IMR-90 (cell line): ENCODE measurements at regions not wholly inside any gene's neighbourhood (a gene's known extent, or its start where the extent isn't known, plus 50 kb on each side); places are given as distances from the start of the nearest gene placed in this dataset.

Source experiments
- ATAC-seq: fragments of 200-7000 bp; cut with Tn5 transposase; 2 replicates; pipeline ENCODE4 v1.9.1; 2020; ENCODE audit warnings: low read depth, mild to moderate bottlenecking, moderate library complexity
- BruUV-seq: library from RNA; stranded (reverse); fragments of 400-500 nt; replicated peaks from 2 replicates; lab custom pipeline; 2021; lab: Mats Ljungman, UMichigan
- CTCF ChIA-PET: fragments of 300-600 bp; formaldehyde crosslinking; extraction: SDS; loops from one replicate; lab custom pipeline; 2021; ENCODE audit warnings: antibody characterized with exemption; lab: Yijun Ruan, JAX
- POLR2A ChIA-PET: fragments of 300-600 bp; sonication (Branson Sonifier 250); formaldehyde crosslinking; loops from one replicate; lab custom pipeline; 2022; ENCODE audit warnings: antibody characterized with exemption; ENCODE audit not compliant: unreplicated experiment; lab: Charles Lee
- DNase-seq: peaks from one replicate; pipeline ENCODE4 v3.0.0; 2013
- H2AFZ ChIP-seq: replicated peaks from 2 replicates; pipeline ENCODE3; 2013; ENCODE audit warnings: low read length, mild to moderate bottlenecking; ENCODE audit not compliant: poor library complexity
- H2AK5ac ChIP-seq: 2 replicates; pipeline ENCODE4 v1.6.1; 2013; ENCODE audit warnings: low read depth, low read length, inconsistent platforms
- H2AK9ac ChIP-seq: replicated peaks from 2 replicates; pipeline ENCODE3; 2013; ENCODE audit warnings: mild to moderate bottlenecking, low read depth, low read length, moderate library complexity; ENCODE audit not compliant: poor library complexity
- H2BK120ac ChIP-seq: 2 replicates; pipeline ENCODE4 v1.6.1; 2013; ENCODE audit warnings: low read depth, low read length, inconsistent platforms
- H2BK15ac ChIP-seq: 3 replicates; pipeline ENCODE4 v1.6.1; 2013; ENCODE audit warnings: low read depth, low read length, inconsistent platforms
- H2BK20ac ChIP-seq: 2 replicates; pipeline ENCODE4 v1.6.1; 2013; ENCODE audit warnings: low read depth, mild to moderate bottlenecking, inconsistent platforms, low read length, moderate library complexity
- H2BK5ac ChIP-seq: 2 replicates; pipeline ENCODE4 v1.6.1; 2013; ENCODE audit warnings: mild to moderate bottlenecking, low read depth, low read length, inconsistent platforms; ENCODE audit not compliant: poor library complexity, severe bottlenecking
- H3K14ac ChIP-seq: replicated peaks from 2 replicates; pipeline ENCODE4 v1.6.1; 2013; ENCODE audit warnings: low read depth, low read length, inconsistent platforms
- H3K18ac ChIP-seq: 2 replicates; pipeline ENCODE4 v1.6.1; 2013; ENCODE audit warnings: low read depth, low read length, control low read depth
- H3K23ac ChIP-seq: 2 replicates; pipeline ENCODE4 v1.6.1; 2013; ENCODE audit warnings: low read depth, low read length, inconsistent platforms
- H3K27ac ChIP-seq: 2 replicates; pipeline ENCODE4 v1.5.1; 2013; ENCODE audit warnings: mild to moderate bottlenecking, control low read depth, low read length; ENCODE audit not compliant: insufficient read depth
- H3K27me3 ChIP-seq: 2 replicates; pipeline ENCODE4 v1.6.1; 2013; ENCODE audit warnings: low read length; ENCODE audit not compliant: control insufficient read depth, insufficient read depth
- H3K36me3 ChIP-seq: 2 replicates; pipeline ENCODE4 v1.6.1; 2013; ENCODE audit warnings: low read length, mixed read lengths; ENCODE audit not compliant: control insufficient read depth, insufficient read depth
- H3K4ac ChIP-seq: 2 replicates; pipeline ENCODE4 v1.6.1; 2013; ENCODE audit warnings: low read depth, low read length, inconsistent platforms
- H3K4me1 ChIP-seq: 2 replicates; pipeline ENCODE4 v1.6.1; 2013; ENCODE audit warnings: low read length, mixed read lengths; ENCODE audit not compliant: control insufficient read depth, insufficient read depth
- H3K4me2 ChIP-seq: 2 replicates; pipeline ENCODE4 v1.6.1; 2013; ENCODE audit warnings: low read depth, mild to moderate bottlenecking, control low read depth, low read length, moderate library complexity
- H3K4me3 ChIP-seq: 2 replicates; pipeline ENCODE4 v1.5.1; 2013; ENCODE audit warnings: low read depth, mild to moderate bottlenecking, control low read depth, low read length, moderate library complexity; ENCODE audit not compliant: insufficient read depth
- H3K56ac ChIP-seq: 2 replicates; pipeline ENCODE4 v1.6.1; 2013; ENCODE audit warnings: low read length, inconsistent platforms; ENCODE audit not compliant: insufficient read depth; ENCODE audit errors: extremely low read depth
- H3K79me1 ChIP-seq, 2 experiments: 2 replicates each; pipeline ENCODE4 v1.6.1; 2013; ENCODE audit warnings: low read length in 2 of 2, inconsistent platforms in 1 of 2, low read depth in 1 of 2
- H3K9ac ChIP-seq: 2 replicates; pipeline ENCODE4 v1.6.1; 2013; ENCODE audit warnings: low read depth, low read length, control low read depth
- H3K9me1 ChIP-seq: 2 replicates; pipeline ENCODE4 v1.6.1; 2013; ENCODE audit warnings: low read length, inconsistent platforms; ENCODE audit not compliant: insufficient read depth
- H3K9me3 ChIP-seq: 2 replicates; pipeline ENCODE4 v1.6.1; 2013; ENCODE audit warnings: low read length; ENCODE audit not compliant: control insufficient read depth, insufficient read depth
- H4K20me1 ChIP-seq: 2 replicates; pipeline ENCODE4 v1.6.1; 2013; ENCODE audit warnings: low read length, inconsistent platforms; ENCODE audit not compliant: insufficient read depth
- H4K5ac ChIP-seq: 2 replicates; pipeline ENCODE4 v1.6.1; 2013; ENCODE audit warnings: mild to moderate bottlenecking, low read depth, low read length, control low read depth
- H4K8ac ChIP-seq, 2 experiments: 2 replicates each; pipeline ENCODE4 v1.6.1; 2013; ENCODE audit warnings: low read depth in 2 of 2, low read length in 2 of 2, control low read depth in 1 of 2, inconsistent platforms in 1 of 2
- H4K91ac ChIP-seq: 2 replicates; pipeline ENCODE4 v1.6.1; 2013; ENCODE audit warnings: low read depth, low read length, inconsistent platforms; ENCODE audit not compliant: insufficient read depth
- RCOR1 ChIP-seq: IDR thresholded peaks from 2 replicates; pipeline ENCODE4 v1.6.1; 2012; ENCODE audit warnings: mild to moderate bottlenecking, low read length, improper control_type of control experiment; ENCODE audit not compliant: insufficient replicate concordance
- WGBS, 2 experiments: methylation state at CpG; one replicate each; pipeline versions ENCODE4 v1.1.5 to v1.1.7; 2013; ENCODE audit warnings: missing lambda C conversion rate in 2 of 2; ENCODE audit not compliant: insufficient read length in 1 of 2; ENCODE audit errors: extremely low coverage in 2 of 2; 5-methylcytosine and 5-hydroxymethylcytosine counted together
- dilution Hi-C: fragments of 300-500 bp; cut with HindIII; formaldehyde crosslinking; loops from one replicate; pipeline ENCODE4 v1.14.3; 2018; ENCODE audit warnings: low sequenced_read_pairs; ENCODE audit not compliant: unreplicated experiment
- in situ Hi-C: fragments of 300-500 bp; cut with MboI; formaldehyde crosslinking; loops from 3 replicates; pipeline ENCODE4 v1.14.3; 2019; ENCODE audit warnings: low sequenced_read_pairs, inconsistent platforms, mixed read lengths
- intact Hi-C: fragments of 100-400 bp; cut with micrococcal nuclease; formaldehyde crosslinking; loops from 2 replicates; pipeline ENCODE4 v1.10.0; 2022

DNA sequence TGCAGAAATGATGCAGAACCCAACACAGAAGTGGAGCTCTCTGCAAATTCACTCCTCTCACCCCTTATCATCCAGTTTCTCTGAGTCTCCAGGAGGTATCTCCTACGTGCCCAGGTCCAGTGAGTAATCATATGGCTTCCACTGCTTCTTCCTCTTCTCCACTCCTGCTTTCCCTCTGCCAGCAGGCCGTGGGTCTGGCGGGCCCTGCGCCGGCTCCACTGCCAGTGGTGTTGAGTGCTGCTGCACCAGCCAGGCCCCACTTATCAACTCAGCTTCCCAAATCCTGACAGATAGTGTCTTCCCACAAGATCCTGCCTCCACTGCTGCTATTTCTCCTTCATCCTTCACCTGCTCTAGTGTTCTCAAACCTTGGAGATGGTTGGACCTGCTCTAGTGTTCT lies 227.6 kb upstream of the PARD3B start:
- Histone ChIP-seq H4K91ac (no peak overlapping the region), H3K27ac (no peak overlapping the region), H4K5ac (no peak overlapping the region), H3K14ac (no peak overlapping the region), H3K27me3 (no peaks in the 10 kb centered on the region), H3K9me1 (no peaks in the 10 kb centered on the region), H3K4me2 (no peak overlapping the region), H2BK5ac (no peak overlapping the region), H2BK15ac (no peak overlapping the region), H3K79me1 (no peaks in the 10 kb centered on the region), H3K18ac (no peak overlapping the region), H2BK120ac (no peak overlapping the region), H3K56ac (no peak overlapping the region), H3K9me3 (no peaks in the 10 kb centered on the region), H3K4ac (no peak overlapping the region), H3K4me3 (no peak overlapping the region), H2AK5ac (no peak overlapping the region), H4K8ac (no peak overlapping the region), H3K4me1 (peaks cover 3% of the 10 kb centered on the region), H3K36me3 (no peaks in the 10 kb centered on the region), H4K20me1 (no peaks in the 10 kb centered on the region), H2AK9ac (no peak overlapping the region), H3K9ac (no peak overlapping the region), H2BK20ac (no peak overlapping the region), H2AFZ (no peak overlapping the region), H3K23ac (no peak overlapping the region)
- POLR2A ChIA-PET: no interaction called here
- CTCF ChIA-PET: no interaction called here
- TF ChIP-seq RCOR1: no peak
- DNase-seq (no peak), ATAC-seq (no peak)
- dilution Hi-C loops (no loop called here), intact Hi-C loops (no loop called here), in situ Hi-C loops (no loop called here)
- 88% methylated on average over 5 of the region's 5 CpGs; no CpG with 5 or more reads in 1 of the 2 experiments for WGBS, 2 experiments
- no TSS peak for BruUV-seq
